GM23248 (cell line): ENCODE measurements at regions not wholly inside any gene's neighbourhood (a gene's known extent, or its start where the extent isn't known, plus 50 kb on each side); places are given as distances from the start of the nearest gene placed in this dataset.

ENCODE experiments used
- EZH2 ChIP-seq: fragments of 200-600 bp; sonication (generic); IDR thresholded peaks from 2 replicates; pipeline ENCODE4 v1.6.1; 2018; ENCODE audit warnings: antibody characterized with exemption, mild to moderate bottlenecking; ENCODE audit not compliant: insufficient read depth, poor library complexity, severe bottlenecking
- EZH2phosphoT487 ChIP-seq: fragments of 200-600 bp; sonication (generic); IDR thresholded peaks from 2 replicates; pipeline ENCODE4 v1.6.1; 2018; ENCODE audit warnings: antibody characterized with exemption, moderate library complexity, mild to moderate bottlenecking, low read depth; ENCODE audit not compliant: insufficient read depth

GRCh38 chr1:193806079-193807048, 620.0 kb upstream of the B3GALT2 start:
- no peak for TF ChIP-seq EZH2phosphoT487
- no peak for TF ChIP-seq EZH2
